ENCODE measurements at regions not wholly inside any gene's neighbourhood (a gene's known extent, or its start where the extent isn't known, plus 50 kb on each side); places are given as distances from the start of the nearest gene placed in this dataset.
"Not testable (repeated sequence)": the region's sequence is repeated elsewhere in the genome, so short reads cannot be mapped to it uniquely, and the experiment has no call there.

- DNase-seq (ENCODE audit: low spot score), result no peak
Observed at GRCh38 chr1:197985351-197985750, 68.2 kb downstream of the LHX9 start.

- DNase-seq (ENCODE audit: low spot score), result no peak
Observed at GRCh38 chr1:197986817-197987216, 69.6 kb downstream of the LHX9 start.

- DNase-seq (ENCODE audit: low spot score), result no peak
Observed at GRCh38 chr1:197987294-197987693, 70.1 kb downstream of the LHX9 start.

- DNase-seq (ENCODE audit: low spot score), result not testable (repeated sequence)
Observed at GRCh38 chr1:197988581-197988980, 71.4 kb downstream of the LHX9 start.

- DNase-seq (ENCODE audit: low spot score), result no peak
Observed at GRCh38 chr1:197989058-197989457, 71.9 kb downstream of the LHX9 start.

- DNase-seq (ENCODE audit: low spot score), result no peak
Observed at GRCh38 chr1:197991594-197991993, 74.4 kb downstream of the LHX9 start.

GRCh38 chr1:197994907-197995407 is 77.8 kb downstream of the LHX9 start:
- no peak for DNase-seq (ENCODE audit: low spot score)

- DNase-seq (ENCODE audit: low spot score), result no peak
Observed at GRCh38 chr1:197995408-197996258, 78.5 kb downstream of the LHX9 start.

- DNase-seq (ENCODE audit: low spot score), result not testable (repeated sequence)
Observed at GRCh38 chr1:197996259-197996512, 79.0 kb downstream of the LHX9 start.

- no peak for DNase-seq (ENCODE audit: low spot score)
Observed at GRCh38 chr1:197998110-197998509, 80.9 kb downstream of the LHX9 start.

GRCh38 chr1:198001776-198002408 is 84.7 kb downstream of the LHX9 start:
- DNase-seq (ENCODE audit: low spot score), result no peak

GRCh38 chr1:198003468-198003867 is 86.3 kb downstream of the LHX9 start:
- no peak for DNase-seq (ENCODE audit: low spot score)

- DNase-seq (ENCODE audit: low spot score), result no peak
Observed at GRCh38 chr1:198007011-198007410, 89.8 kb downstream of the LHX9 start.

GRCh38 chr1:198007687-198008607 is 90.8 kb downstream of the LHX9 start:
- no peak for DNase-seq (ENCODE audit: low spot score)

- no peak for DNase-seq (ENCODE audit: low spot score)
Observed at GRCh38 chr1:198014355-198014754, 97.2 kb downstream of the LHX9 start.

- DNase-seq (ENCODE audit: low spot score), result no peak
Observed at GRCh38 chr1:198015309-198015708, 98.1 kb downstream of the LHX9 start.

- no peak for DNase-seq (ENCODE audit: low spot score)
Observed at GRCh38 chr1:198018529-198018928, 101.4 kb downstream of the LHX9 start.

- DNase-seq (ENCODE audit: low spot score), result no peak
Observed at GRCh38 chr1:198019126-198019525, 102.0 kb downstream of the LHX9 start.

- DNase-seq (ENCODE audit: low spot score), result no peak
Observed at GRCh38 chr1:198024336-198024735, 107.2 kb downstream of the LHX9 start.

GRCh38 chr1:198024782-198025181 is 107.6 kb downstream of the LHX9 start:
- no peak for DNase-seq (ENCODE audit: low spot score)

GRCh38 chr1:198030682-198031081 is 113.5 kb downstream of the LHX9 start:
- no peak for DNase-seq (ENCODE audit: low spot score)

- DNase-seq (ENCODE audit: low spot score), result no peak
Observed at GRCh38 chr1:198031086-198031485, 113.9 kb downstream of the LHX9 start.

- no peak for DNase-seq (ENCODE audit: low spot score)
Observed at GRCh38 chr1:198032668-198033067, 115.5 kb downstream of the LHX9 start.
